Mammary epithelial cell (primary cell): ENCODE measurements at regions not wholly inside any gene's neighbourhood (a gene's known extent, or its start where the extent isn't known, plus 50 kb on each side); places are given as distances from the start of the nearest gene placed in this dataset.

ENCODE experiments used
- EZH2 ChIP-seq: IDR thresholded peaks from 2 replicates; pipeline ENCODE4 v1.6.1; 2012; ENCODE audit warnings: low read length, inconsistent platforms, borderline replicate concordance
- TF ChIP-seq, protein P1 (sequence below), 2 donors: IDR thresholded peaks in 1 of 2; conservative IDR thresholded peaks in 1 of 2; 2 replicates each; pipeline ENCODE4 v1.5.1; 2011 to 2012; ENCODE audit warnings: inconsistent platforms in 2 of 2, low read length in 2 of 2, mild to moderate bottlenecking in 2 of 2, control low read depth in 1 of 2, low read depth in 1 of 2; ENCODE audit not compliant: insufficient read depth in 1 of 2; ENCODE audit errors: extremely low read depth in 1 of 2

DNA sequence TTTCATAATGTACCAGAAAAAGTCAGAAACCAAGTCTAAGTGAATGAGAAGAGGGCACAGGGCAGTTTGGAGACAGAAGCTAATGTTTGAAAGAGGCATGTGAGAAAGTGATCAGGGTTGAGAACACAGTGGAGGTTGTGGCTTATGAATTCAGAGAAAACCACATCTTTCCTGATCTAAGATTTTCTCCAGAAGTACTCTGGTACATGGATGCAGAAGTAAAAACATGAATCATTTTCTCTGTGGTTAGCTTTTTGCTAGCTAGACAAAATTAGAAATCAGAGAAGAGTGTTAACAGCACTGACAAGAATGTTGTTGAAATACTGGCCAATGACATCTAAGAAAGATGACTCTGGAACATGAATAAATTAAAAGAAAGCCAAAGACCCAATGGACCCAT lies 541.1 kb downstream of the DNAH5 start:
- TF ChIP-seq, protein P1, sequence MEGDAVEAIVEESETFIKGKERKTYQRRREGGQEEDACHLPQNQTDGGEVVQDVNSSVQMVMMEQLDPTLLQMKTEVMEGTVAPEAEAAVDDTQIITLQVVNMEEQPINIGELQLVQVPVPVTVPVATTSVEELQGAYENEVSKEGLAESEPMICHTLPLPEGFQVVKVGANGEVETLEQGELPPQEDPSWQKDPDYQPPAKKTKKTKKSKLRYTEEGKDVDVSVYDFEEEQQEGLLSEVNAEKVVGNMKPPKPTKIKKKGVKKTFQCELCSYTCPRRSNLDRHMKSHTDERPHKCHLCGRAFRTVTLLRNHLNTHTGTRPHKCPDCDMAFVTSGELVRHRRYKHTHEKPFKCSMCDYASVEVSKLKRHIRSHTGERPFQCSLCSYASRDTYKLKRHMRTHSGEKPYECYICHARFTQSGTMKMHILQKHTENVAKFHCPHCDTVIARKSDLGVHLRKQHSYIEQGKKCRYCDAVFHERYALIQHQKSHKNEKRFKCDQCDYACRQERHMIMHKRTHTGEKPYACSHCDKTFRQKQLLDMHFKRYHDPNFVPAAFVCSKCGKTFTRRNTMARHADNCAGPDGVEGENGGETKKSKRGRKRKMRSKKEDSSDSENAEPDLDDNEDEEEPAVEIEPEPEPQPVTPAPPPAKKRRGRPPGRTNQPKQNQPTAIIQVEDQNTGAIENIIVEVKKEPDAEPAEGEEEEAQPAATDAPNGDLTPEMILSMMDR (conservative IDR thresholded peaks at IDR 0.05 in 1 of 2, IDR thresholded peaks at IDR 0.05 in 1 of 2; ENCODE audit: extremely low read depth in 1 of 2, insufficient read depth in 1 of 2, low read depth in 1 of 2, low read length in 2 of 2) = no peak
- TF ChIP-seq EZH2 = no peak
